ENCODE measurements at regions not wholly inside any gene's neighbourhood (a gene's known extent, or its start where the extent isn't known, plus 50 kb on each side); places are given as distances from the start of the nearest gene placed in this dataset.

GRCh38 chr7:45459476-45459875, 114.7 kb upstream of the ADCY1 start:
- DNase-seq = no peak

DNA sequence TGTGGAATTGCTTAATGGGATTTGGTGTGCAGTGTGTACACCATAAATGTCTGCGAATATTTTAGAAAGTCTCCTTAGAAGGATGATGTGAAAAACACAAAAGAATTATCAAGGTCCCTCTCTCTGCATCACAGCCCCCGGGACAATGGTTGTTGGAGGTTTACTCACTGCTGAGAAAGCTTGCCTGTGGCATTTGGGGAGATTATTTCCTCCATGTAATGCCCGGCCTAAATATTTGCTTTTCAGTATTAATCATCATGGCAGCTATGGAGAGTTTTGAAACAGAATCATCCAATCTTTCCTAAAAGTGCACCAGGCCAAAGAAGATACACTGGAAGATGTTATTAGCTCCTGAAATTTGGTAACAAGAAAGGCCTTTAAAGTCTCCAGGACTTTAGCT, 113.8 kb upstream of the ADCY1 start:
- DNase-seq = no peak

DNA sequence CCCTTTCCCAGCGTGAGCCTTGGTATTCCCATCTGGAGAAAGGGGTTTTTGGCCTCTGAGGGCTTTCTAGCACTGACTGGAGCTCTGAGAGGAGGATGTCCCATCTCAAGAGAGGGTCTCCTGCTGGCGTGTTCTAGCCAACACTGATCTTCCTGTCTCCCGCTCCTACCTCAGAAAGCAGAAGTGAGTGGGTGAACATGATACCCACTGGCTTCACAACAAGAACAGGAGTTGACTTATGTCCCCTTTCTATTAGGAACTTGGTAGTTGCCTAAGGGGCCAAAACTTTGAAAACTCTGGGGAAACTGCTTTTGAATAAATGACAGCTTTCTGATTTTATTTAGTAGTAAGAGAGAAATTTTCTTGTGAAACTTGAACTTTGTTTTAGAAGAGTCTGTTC, 113.1 kb upstream of the ADCY1 start:
- DNase-seq = no peak

- DNase-seq = no peak
Observed at GRCh38 chr7:45469103-45469502, 105.1 kb upstream of the ADCY1 start.

GRCh38 chr7:45470031-45470430, 104.1 kb upstream of the ADCY1 start:
- no peak for DNase-seq

- no peak for DNase-seq
Observed at GRCh38 chr7:45479781-45480180, 94.4 kb upstream of the ADCY1 start.

GRCh38 chr7:45482451-45482850, 91.7 kb upstream of the ADCY1 start:
- no peak for DNase-seq

GRCh38 chr7:45484094-45484493, 90.1 kb upstream of the ADCY1 start:
- DNase-seq = no peak

DNA sequence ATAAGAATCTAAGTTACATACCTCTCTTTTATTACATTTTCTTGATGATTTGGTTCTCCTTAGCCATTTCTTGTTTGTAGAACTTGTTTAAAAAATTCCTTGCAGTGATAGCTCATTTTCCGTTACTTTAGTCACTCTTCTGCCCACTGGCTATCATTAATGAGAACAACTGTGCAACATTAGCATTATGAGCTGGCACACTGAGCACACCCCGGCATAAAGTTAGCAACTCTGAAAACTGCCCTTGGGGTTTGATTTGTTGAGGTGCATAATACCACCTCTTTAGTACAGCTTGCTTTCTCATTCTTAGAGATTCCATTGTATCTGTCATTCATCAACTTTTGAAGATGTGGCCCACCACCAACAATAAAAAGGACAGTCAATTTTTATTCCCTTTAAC, 87.6 kb upstream of the ADCY1 start:
- no peak for DNase-seq

- no peak for DNase-seq
Observed at GRCh38 chr7:45494885-45495284, 79.3 kb upstream of the ADCY1 start.

DNA sequence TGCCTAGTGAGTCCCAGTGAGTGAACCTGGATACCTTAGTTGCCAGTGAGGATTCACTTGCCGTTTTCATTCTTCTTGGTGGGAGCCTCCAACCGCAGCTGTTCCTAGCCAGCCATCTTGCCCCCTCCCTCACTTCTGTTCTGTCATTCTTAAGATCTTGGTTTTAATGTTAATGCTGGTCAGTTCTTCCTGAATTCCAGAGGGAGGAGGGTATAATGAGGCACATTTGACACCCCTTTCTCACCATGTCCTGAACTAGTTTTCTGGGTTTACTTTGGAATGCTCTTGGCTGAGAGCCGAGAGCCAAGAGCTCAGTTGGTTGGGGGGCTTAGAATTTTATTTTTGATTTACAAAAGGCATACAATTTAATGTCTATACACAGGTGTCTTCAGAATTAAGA, 78.5 kb upstream of the ADCY1 start:
- DNase-seq = no peak

GRCh38 chr7:45500257-45500656, 73.9 kb upstream of the ADCY1 start:
- DNase-seq = no peak

- DNase-seq = no peak
Observed at GRCh38 chr7:45501791-45502190, 72.4 kb upstream of the ADCY1 start.

GRCh38 chr7:45506059-45506458, 68.1 kb upstream of the ADCY1 start:
- no peak for DNase-seq

GRCh38 chr7:45509222-45509621, 64.9 kb upstream of the ADCY1 start:
- DNase-seq = no peak

- DNase-seq = no peak
Observed at GRCh38 chr7:45511721-45512597, 62.2 kb upstream of the ADCY1 start.

DNA sequence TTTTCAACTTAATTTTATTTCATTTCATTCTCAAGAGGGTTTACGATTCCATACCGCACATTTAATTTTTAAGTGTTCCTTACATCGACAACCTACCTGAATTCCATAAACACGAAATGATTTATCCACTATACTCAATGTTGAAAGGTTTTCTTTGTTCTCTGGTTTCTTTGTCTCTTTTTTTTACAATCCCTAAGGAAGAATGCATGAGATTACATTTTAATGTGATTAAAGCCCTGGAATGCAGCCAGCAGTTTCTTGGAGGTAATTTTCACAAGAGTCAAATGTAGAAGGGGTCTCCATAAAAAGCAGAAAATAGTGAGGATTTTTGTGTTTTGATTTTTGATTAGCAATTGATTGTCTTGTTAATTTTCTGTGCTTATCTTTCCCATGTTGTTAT, 59.2 kb upstream of the ADCY1 start:
- no peak for DNase-seq

DNA sequence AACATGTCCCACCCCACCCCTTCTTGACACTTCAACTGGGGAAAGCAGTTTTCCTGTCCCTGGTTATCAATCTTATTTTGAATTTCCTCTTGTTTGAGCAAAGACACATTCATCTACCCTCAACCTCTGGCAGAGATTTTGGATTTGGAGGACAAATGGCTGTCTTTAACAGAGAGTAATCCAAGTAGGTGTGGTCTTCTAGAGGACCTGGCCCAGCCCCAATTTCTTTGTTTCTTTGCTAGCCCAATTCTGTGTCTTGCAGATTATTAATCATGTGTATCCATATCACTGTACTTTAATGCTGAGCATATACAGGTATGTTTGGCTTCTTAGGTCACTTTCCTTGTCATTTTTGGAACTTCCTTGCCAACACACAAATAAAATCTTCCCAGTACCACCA, 58.8 kb upstream of the ADCY1 start:
- DNase-seq = no peak
